Heart left ventricle (tissue), 16 donors: ENCODE measurements at regions not wholly inside any gene's neighbourhood (a gene's known extent, or its start where the extent isn't known, plus 50 kb on each side); places are given as distances from the start of the nearest gene placed in this dataset.

Experiments used
- ATAC-seq, 4 donors: fragments of 200-7000 bp; cut with Tn5 transposase; one replicate each; pipeline ENCODE4 v1.9.1; 2020 to 2022; ENCODE audit warnings: moderate library complexity in 4 of 4, mild to moderate bottlenecking in 3 of 4, moderate number of reproducible peaks in 1 of 4
- DNase-seq, 5 donors: peaks; one replicate each; pipeline ENCODE4 v3.0.0-alpha.2; 2020
- H3K27ac ChIP-seq, 12 donors: fragments of 200-600 bp; sonication (generic) in 4 of 12; one replicate each; pipeline versions ENCODE4 v1.5.0 to v1.8.0; 2016 to 2022; ENCODE audit warnings: mild to moderate bottlenecking in 2 of 12
- H3K27me3 ChIP-seq, 9 donors: fragments of 200-600 bp; sonication (generic) in 2 of 9; one replicate each; pipeline versions ENCODE4 v1.5.1 to v1.8.0; 2016 to 2022; ENCODE audit warnings: mild to moderate bottlenecking in 3 of 9
- H3K36me3 ChIP-seq, 9 donors: fragments of 200-600 bp; sonication (generic) in 2 of 9; one replicate each; pipeline versions ENCODE4 v1.5.0 to v1.8.0; 2018 to 2022; ENCODE audit warnings: mild to moderate bottlenecking in 2 of 9
- H3K4me1 ChIP-seq, 12 donors: fragments of 200-600 bp; sonication (generic) in 4 of 12; one replicate each; pipeline versions ENCODE4 v1.5.0 to v1.8.0; 2016 to 2022; ENCODE audit warnings: mild to moderate bottlenecking in 3 of 12
- H3K4me3 ChIP-seq, 12 donors: fragments of 200-600 bp; sonication (generic) in 4 of 12; one replicate each; pipeline versions ENCODE4 v1.5.0 to v1.8.0; 2017 to 2022; ENCODE audit warnings: mild to moderate bottlenecking in 9 of 12, moderate library complexity in 4 of 12
- H3K9me3 ChIP-seq, 12 donors: fragments of 200-600 bp; sonication (generic) in 4 of 12; one replicate each; pipeline versions ENCODE4 v1.5.0 to v1.8.0; 2016 to 2022; ENCODE audit warnings: mild to moderate bottlenecking in 1 of 12
- CTCF ChIP-seq, 12 donors: fragments of 200-600 bp; sonication (generic) in 4 of 12; IDR thresholded peaks; one replicate each; pipeline versions ENCODE4 v1.5.0 to v1.8.0; 2018 to 2022; ENCODE audit warnings: antibody characterized with exemption in 12 of 12, mild to moderate bottlenecking in 5 of 12
- POLR2A ChIP-seq, 2 donors: fragments of 450-650 bp; IDR thresholded peaks; one replicate each; pipeline ENCODE4 v1.6.1; 2017; ENCODE audit warnings: antibody characterized with exemption in 2 of 2, mild to moderate bottlenecking in 2 of 2, moderate library complexity in 2 of 2
- WGBS, 4 donors: extraction: QIAGEN DNeasy Blood & Tissue Kit in 2 of 4; methylation state at CpG; one replicate each; pipeline versions ENCODE4 v1.1.5 to v1.1.7; 2013 to 2018; 5-methylcytosine and 5-hydroxymethylcytosine counted together
- intact Hi-C, 10 donors: fragments of 100-400 bp; cut with DNase I; formaldehyde crosslinking; loops; one replicate each; pipeline versions ENCODE4 v1.11.1 to v1.14.2; 2022
- donor health status: ischemic (EF 13 %, LVEDD 7.1; RV severe dilation, severe dysfunction).
- donor health status: healthy with polysubstance abuse.
- donor health status: DM: no; HTN: yes; CAD: no.
- donor health status: DM: no; HTN: no; CAD: no.
- donor health status: ischemic (EF 25% LVEDD 6.9; RV normal size, moderate dysfunction).
- donor health status: ischemic (EF 25% LVEDD 5.7; RV mildly dilated, moderate dysfunction).
- donor health status: healthy.
- donor health status: DM: yes; HTN: yes; CAD: no.
- donor health status: ischemic (EF 35%, LVEDD 5.7; RV mildly dilated, moderate dysfunction).
- donor health status: nonischemic (EF 11% LVEDD 7.7; RV severe dilation, severe dysfunction).
- donor health status: DM: yes; HTN: yes; CAD: no.
- donor health status: PGD.
- donor health status: ischemic (EF 29% LVEDD 5.4; RV normal size, mild dysfunction).
- donor health status: nonischemic (EF 23%, LVEDD 6.1; RV moderate dilation, normal function).

DNA sequence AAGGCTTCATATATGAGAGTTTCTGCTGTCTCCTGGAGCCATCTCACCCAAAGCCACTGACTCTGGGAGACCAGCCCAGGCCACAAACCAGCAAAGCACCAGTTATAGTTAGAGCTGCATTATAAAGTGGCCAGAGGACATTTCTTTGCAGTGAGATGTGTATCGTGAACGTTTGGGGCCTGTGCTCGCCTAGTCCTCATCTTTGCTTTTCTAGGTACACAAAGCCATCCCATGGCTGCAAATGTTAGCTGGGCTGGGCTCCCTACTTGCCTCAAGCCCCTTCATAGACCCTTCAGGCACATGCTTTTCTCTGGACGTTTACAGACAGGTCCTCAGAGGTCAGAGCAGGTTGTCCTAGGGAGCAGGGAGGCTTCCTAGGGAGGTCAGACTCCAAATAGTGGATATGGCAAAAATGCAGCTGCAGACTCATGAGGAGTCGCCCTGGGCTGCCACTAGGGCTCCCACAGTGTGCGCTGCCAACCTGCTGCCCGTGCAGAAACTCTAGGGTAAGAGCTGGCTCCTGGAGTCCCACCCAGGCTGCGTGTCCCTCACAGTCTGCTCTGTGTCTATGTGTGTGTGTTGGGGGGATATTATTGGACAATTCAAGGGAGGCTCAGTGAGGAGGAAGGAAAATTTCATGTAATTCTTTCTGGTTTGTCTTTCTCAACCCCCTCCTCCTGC is 141.0 kb downstream of the RPIA start:
- intact Hi-C loops: loop anchor here in 2 of 10 donors (5.0 to 10.0 kb wide), 3 partner anchors 82 to 95 kb away; no protein-coding TSS in a partner anchor
- Histone ChIP-seq H3K36me3 (no peaks in the 10 kb centered on the region), H3K9me3 (peaks cover 0 to 3% (median 0%) of the 10 kb centered on the region in 12 donors), H3K27ac (no peak overlapping the region), H3K4me3 (no peak overlapping the region), H3K27me3 (peaks cover 0 to 6% (median 0%) of the 10 kb centered on the region in 9 donors), H3K4me1 (peaks cover 0 to 13% (median 0%) of the 10 kb centered on the region in 12 donors)
- WGBS, 4 donors: 80 to 87% (median 86%) methylated on average over 8 of the region's 8 CpGs
- TF ChIP-seq POLR2A (IDR thresholded peaks at IDR 0.05) (no peak), CTCF (IDR thresholded peaks at IDR 0.05) (no peak)
- ATAC-seq: no peak
- no peak for DNase-seq

GRCh38 chr2:88832992-88833389 is 141.5 kb downstream of the RPIA start:
- TF ChIP-seq POLR2A (IDR thresholded peaks at IDR 0.05) (no peak), CTCF (IDR thresholded peaks at IDR 0.05) (no peak)
- no peak for DNase-seq
- Histone ChIP-seq H3K27ac (no peak overlapping the region), H3K9me3 (no peaks in the 10 kb centered on the region), H3K27me3 (peaks cover 0 to 6% (median 0%) of the 10 kb centered on the region in 9 donors), H3K36me3 (no peaks in the 10 kb centered on the region), H3K4me3 (no peak overlapping the region), H3K4me1 (peaks cover 0 to 13% (median 0%) of the 10 kb centered on the region in 12 donors)
- no peak for ATAC-seq
- intact Hi-C loops: loop anchor here in 2 of 10 donors (5.0 to 10.0 kb wide), 3 partner anchors 82 to 96 kb away; no protein-coding TSS in a partner anchor
- 92 to 97% (median 95%) methylated on average over 1 of the region's 1 CpG for WGBS, 4 donors

GRCh38 chr2:88834376-88834775 is 142.9 kb downstream of the RPIA start:
- Histone ChIP-seq H3K27ac (no peak overlapping the region), H3K36me3 (no peaks in the 10 kb centered on the region), H3K9me3 (no peaks in the 10 kb centered on the region), H3K27me3 (peaks cover 0 to 6% (median 0%) of the 10 kb centered on the region in 9 donors), H3K4me1 (peaks cover 0 to 5% (median 0%) of the 10 kb centered on the region in 12 donors), H3K4me3 (no peak overlapping the region)
- intact Hi-C loops: loop anchor here in 2 of 10 donors (5.0 to 10.0 kb wide), 3 partner anchors 80 to 97 kb away; no protein-coding TSS in a partner anchor
- TF ChIP-seq POLR2A (IDR thresholded peaks at IDR 0.05) (no peak), CTCF (IDR thresholded peaks at IDR 0.05) (no peak)
- DNase-seq: no peak
- no peak for ATAC-seq

GRCh38 chr2:88834866-88835265 is 143.4 kb downstream of the RPIA start:
- DNase-seq (no peak), ATAC-seq (no peak)
- H3K4me3 ChIP-seq: no peak overlapping the region
- TF ChIP-seq POLR2A (IDR thresholded peaks at IDR 0.05): no peak
- no peak for TF ChIP-seq CTCF (IDR thresholded peaks at IDR 0.05)
- H3K36me3 ChIP-seq: no peaks in the 10 kb centered on the region
- H3K27ac ChIP-seq: no peak overlapping the region
- H3K27me3 ChIP-seq: peaks cover 0 to 6% (median 0%) of the 10 kb centered on the region in 9 donors
- no peaks in the 10 kb centered on the region for H3K9me3 ChIP-seq
- H3K4me1 ChIP-seq: peaks cover 0 to 4% (median 0%) of the 10 kb centered on the region in 12 donors
- intact Hi-C loops: loop anchor here in 2 of 10 donors (5.0 to 10.0 kb wide), 3 partner anchors 80 to 98 kb away; no protein-coding TSS in a partner anchor
